Small intestine (tissue), 7 donors: ENCODE measurements at regions not wholly inside any gene's neighbourhood (a gene's known extent, or its start where the extent isn't known, plus 50 kb on each side); places are given as distances from the start of the nearest gene placed in this dataset.

Experiments used
- DNase-seq, 2 donors: peaks; one replicate each; pipeline versions ENCODE4 v3.0.0 to v3.0.0-alpha.2; 2013
- FAIRE-seq: peaks from 2 replicates; lab custom pipeline; 2012; peaks lifted over from hg19 to GRCh38; lab: Jason Lieb, UNC
- H3K27ac ChIP-seq, 3 donors: one replicate each; pipeline ENCODE4 v1.5.1; 2013; ENCODE audit warnings: low read length in 2 of 3, mild to moderate bottlenecking in 2 of 3, control low read depth in 1 of 3, inconsistent platforms in 1 of 3, low read depth in 1 of 3, moderate library complexity in 1 of 3
- H3K27me3 ChIP-seq, 3 donors: one replicate each; pipeline ENCODE4 v1.6.1; 2013; ENCODE audit warnings: low read length in 3 of 3, inconsistent platforms in 1 of 3; ENCODE audit not compliant: control insufficient read depth in 3 of 3, insufficient read depth in 3 of 3
- H3K36me3 ChIP-seq, 3 donors: one replicate each; pipeline ENCODE4 v1.6.1; 2013; ENCODE audit warnings: low read length in 3 of 3, inconsistent platforms in 1 of 3, low read depth in 1 of 3, mild to moderate bottlenecking in 1 of 3, moderate library complexity in 1 of 3; ENCODE audit not compliant: control insufficient read depth in 3 of 3, insufficient read depth in 2 of 3
- H3K4me1 ChIP-seq, 3 donors: one replicate each; pipeline ENCODE4 v1.6.1; 2013; ENCODE audit warnings: low read length in 2 of 3, inconsistent platforms in 1 of 3, low read depth in 1 of 3, mild to moderate bottlenecking in 1 of 3, moderate library complexity in 1 of 3; ENCODE audit not compliant: control insufficient read depth in 3 of 3, insufficient read depth in 2 of 3
- H3K4me3 ChIP-seq, 3 donors: one replicate each; pipeline ENCODE4 v1.5.1; 2013; ENCODE audit warnings: low read length in 3 of 3, control low read depth in 1 of 3, inconsistent platforms in 1 of 3, low read depth in 1 of 3, mild to moderate bottlenecking in 1 of 3, moderate library complexity in 1 of 3
- H3K9me3 ChIP-seq, 2 donors: one replicate each; pipeline ENCODE4 v1.6.1; 2013; ENCODE audit warnings: low read depth in 1 of 2, low read length in 1 of 2; ENCODE audit not compliant: control insufficient read depth in 2 of 2, insufficient read depth in 1 of 2
- WGBS, 3 donors: extraction: QIAGEN DNeasy Blood & Tissue Kit; methylation state at CpG; one replicate each; pipeline ENCODE4 v1.1.7; 2013; 5-methylcytosine and 5-hydroxymethylcytosine counted together
- donor health status: healthy with polysubstance abuse.
- donor health status: control.
- donor health status: control.
- donor health status: Bipolar disorder and iron deficiency.
- donor health status: healthy.

DNA sequence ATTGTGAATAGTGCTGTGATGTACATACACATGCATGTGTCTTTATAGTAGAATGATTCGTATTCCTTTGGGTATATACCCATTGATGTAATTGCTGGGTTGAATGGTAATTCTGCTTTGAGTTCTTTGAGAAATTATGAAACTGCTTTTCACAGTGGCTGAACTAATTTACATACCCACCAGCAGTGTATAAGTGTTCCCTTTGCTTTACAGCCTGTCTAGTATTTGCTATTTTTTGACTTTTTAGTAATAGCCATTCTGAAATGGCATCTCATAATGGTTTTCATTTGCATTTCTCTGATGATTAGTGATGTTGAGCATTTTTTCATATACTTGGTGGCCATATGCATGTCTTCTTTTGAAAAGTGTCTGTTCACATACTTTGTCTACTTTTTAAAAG, 54.5 kb upstream of the FAM78B start:
- no peak for FAIRE-seq
- no peaks in the 10 kb centered on the region for H3K27me3 ChIP-seq
- H3K27ac ChIP-seq, result no peak overlapping the region
- H3K4me1 ChIP-seq, result no peaks in the 10 kb centered on the region
- no peak overlapping the region for H3K4me3 ChIP-seq
- WGBS, 3 donors, result 78 to 83% (median 78%) methylated on average over 1 of the region's 1 CpG
- DNase-seq, result no peak
- H3K36me3 ChIP-seq, result no peaks in the 10 kb centered on the region
- peaks cover 0 to 4% of the 10 kb centered on the region in 2 donors for H3K9me3 ChIP-seq

DNA sequence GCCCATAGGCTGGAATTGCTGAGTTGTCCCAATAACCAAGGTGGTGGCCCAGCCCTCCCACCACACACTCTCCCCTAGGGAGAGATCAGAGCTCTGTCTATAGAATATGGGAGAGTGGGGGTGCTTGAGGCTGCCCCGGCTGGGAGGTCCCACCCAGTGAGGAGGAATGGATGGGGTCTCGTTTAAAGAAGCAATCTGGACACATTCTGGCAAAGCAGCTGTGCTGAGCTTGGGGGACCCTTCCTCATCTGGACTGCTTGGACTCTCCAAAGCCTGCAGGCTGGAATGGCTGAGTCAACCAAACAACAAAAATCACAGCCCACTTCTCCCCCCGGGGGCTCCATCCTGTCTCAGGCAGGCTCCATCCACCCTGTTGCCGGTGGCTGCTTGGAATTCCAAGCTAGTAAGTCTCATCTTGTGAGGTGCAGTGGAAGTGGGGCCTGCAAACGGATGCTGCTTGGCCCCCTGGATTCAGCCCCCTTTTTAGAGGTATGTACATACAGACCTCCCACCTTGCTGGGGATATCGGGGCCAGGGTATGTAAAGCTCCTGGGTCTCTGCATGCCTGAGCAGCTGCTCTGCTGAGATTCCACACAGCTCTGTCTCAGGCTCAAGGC, 67.1 kb upstream of the FAM78B start:
- H3K9me3 ChIP-seq, result no peaks in the 10 kb centered on the region
- H3K4me1 ChIP-seq, result no peaks in the 10 kb centered on the region
- 66 to 72% (median 68%) methylated on average over 6 of the region's 6 CpGs for WGBS, 3 donors
- H3K27me3 ChIP-seq, result no peaks in the 10 kb centered on the region
- no peak for FAIRE-seq
- H3K27ac ChIP-seq, result no peak overlapping the region
- no peak overlapping the region for H3K4me3 ChIP-seq
- no peak for DNase-seq
- H3K36me3 ChIP-seq, result no peaks in the 10 kb centered on the region

DNA sequence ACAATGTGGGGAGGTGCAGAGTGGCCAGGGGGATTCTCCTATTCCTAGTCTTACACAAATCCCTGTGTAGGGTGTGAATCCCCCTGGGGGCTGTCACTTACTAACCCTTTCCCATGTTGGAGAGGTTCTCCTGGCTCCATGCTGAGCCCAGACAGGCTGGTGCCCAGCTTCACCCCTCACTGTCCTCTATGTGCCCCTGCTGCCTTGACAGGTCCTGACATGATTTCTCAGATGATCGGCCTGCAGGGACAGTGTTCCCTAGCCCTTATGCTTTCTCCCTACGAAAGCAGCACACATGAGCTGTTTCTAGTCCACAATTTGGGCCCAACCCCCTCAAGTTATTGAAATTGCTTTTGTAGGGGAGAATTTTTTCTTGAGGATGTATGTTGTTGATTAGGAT, 68.9 kb upstream of the FAM78B start:
- 70 to 85% (median 83%) methylated on average over 2 of the region's 2 CpGs for WGBS, 3 donors
- Histone ChIP-seq H3K4me1 (no peaks in the 10 kb centered on the region), H3K27ac (no peak overlapping the region), H3K27me3 (no peaks in the 10 kb centered on the region), H3K4me3 (no peak overlapping the region), H3K9me3 (no peaks in the 10 kb centered on the region), H3K36me3 (no peaks in the 10 kb centered on the region)
- FAIRE-seq (no peak), DNase-seq (no peak)

DNA sequence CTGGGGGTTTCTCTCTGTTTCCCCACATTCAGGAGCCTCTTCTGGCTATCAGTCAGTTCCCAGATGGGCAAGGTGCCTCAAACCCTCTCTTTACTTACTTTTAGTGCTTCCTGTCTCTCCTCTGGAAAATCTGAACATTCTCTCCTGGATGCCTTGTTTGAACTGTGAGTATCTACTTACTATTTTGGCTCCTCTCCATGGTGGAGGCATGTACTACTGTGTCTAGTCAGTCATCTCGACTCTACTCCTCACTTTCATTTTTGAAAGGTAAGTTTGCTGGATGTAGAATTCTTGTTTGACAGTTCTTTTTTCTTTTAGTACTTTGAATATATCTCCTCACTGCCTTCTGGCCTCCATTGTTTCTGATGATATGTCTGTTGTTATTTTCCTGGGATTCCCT, 70.9 kb upstream of the FAM78B start:
- DNase-seq, result no peak
- FAIRE-seq, result no peak
- Histone ChIP-seq H3K4me3 (no peak overlapping the region), H3K36me3 (no peaks in the 10 kb centered on the region), H3K27ac (no peak overlapping the region), H3K9me3 (no peaks in the 10 kb centered on the region), H3K4me1 (no peaks in the 10 kb centered on the region), H3K27me3 (no peaks in the 10 kb centered on the region)
- WGBS, 3 donors, result 50 to 80% (median 79%) methylated on average over 1 of the region's 1 CpG

GRCh38 chr1:166253076-166253779, 86.4 kb upstream of the FAM78B start:
- Histone ChIP-seq H3K27me3 (no peaks in the 10 kb centered on the region), H3K9me3 (peaks cover 1 to 3% of the 10 kb centered on the region in 2 donors), H3K4me3 (no peak overlapping the region), H3K36me3 (no peaks in the 10 kb centered on the region), H3K4me1 (no peaks in the 10 kb centered on the region), H3K27ac (no peak overlapping the region)
- DNase-seq, result no peak
- no peak for FAIRE-seq

- Histone ChIP-seq H3K36me3 (no peaks in the 10 kb centered on the region), H3K4me3 (no peak overlapping the region), H3K27ac (no peak overlapping the region), H3K4me1 (no peaks in the 10 kb centered on the region), H3K27me3 (no peaks in the 10 kb centered on the region), H3K9me3 (peaks cover 0 to 1% of the 10 kb centered on the region in 2 donors)
- no peak for FAIRE-seq
- no peak for DNase-seq
- WGBS, 3 donors, result 66 to 82% (median 71%) methylated on average over 3 of the region's 3 CpGs
Measured at GRCh38 chr1:166258017-166258416, 91.2 kb upstream of the FAM78B start.

DNA sequence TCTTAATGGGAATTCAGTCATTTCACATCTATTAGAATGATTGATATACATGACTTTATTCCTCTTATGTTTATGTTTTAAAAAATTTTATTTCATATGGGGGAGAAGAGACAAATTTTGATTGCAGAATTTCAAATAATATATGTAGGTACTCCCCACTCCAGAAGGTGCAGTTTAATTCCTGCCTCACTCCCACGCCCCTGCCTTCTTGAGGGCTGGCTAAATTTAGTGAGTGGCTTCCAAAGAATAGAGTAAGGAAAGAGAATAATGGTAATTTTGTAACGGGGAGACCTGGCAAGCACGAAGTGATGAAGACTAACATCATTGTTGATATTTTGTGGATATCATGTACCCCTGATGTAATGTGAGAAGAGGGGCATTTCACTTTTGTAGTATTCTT, 94.7 kb upstream of the FAM78B start:
- FAIRE-seq, result no peak
- whole genome bisulfite sequencing, 3 donors, result 67 to 76% (median 73%) methylated on average over 3 of the region's 3 CpGs
- Histone ChIP-seq H3K9me3 (no peaks in the 10 kb centered on the region), H3K27me3 (no peaks in the 10 kb centered on the region), H3K4me3 (no peak overlapping the region), H3K36me3 (no peaks in the 10 kb centered on the region), H3K4me1 (no peaks in the 10 kb centered on the region), H3K27ac (no peak overlapping the region)
- DNase-seq, result no peak

GRCh38 chr1:166270476-166271150, 103.8 kb upstream of the FAM78B start:
- DNase-seq (no peak), FAIRE-seq (no peak)
- WGBS, 3 donors, result 68 to 84% (median 76%) methylated on average over 2 of the region's 2 CpGs
- H3K27me3 ChIP-seq, result no peaks in the 10 kb centered on the region
- H3K9me3 ChIP-seq, result peaks cover 0 to 4% of the 10 kb centered on the region in 2 donors
- no peak overlapping the region for H3K27ac ChIP-seq
- H3K4me3 ChIP-seq, result no peak overlapping the region
- H3K36me3 ChIP-seq, result no peaks in the 10 kb centered on the region
- no peaks in the 10 kb centered on the region for H3K4me1 ChIP-seq
